ENCODE measurements at regions not wholly inside any gene's neighbourhood (a gene's known extent, or its start where the extent isn't known, plus 50 kb on each side); places are given as distances from the start of the nearest gene placed in this dataset.

DNA sequence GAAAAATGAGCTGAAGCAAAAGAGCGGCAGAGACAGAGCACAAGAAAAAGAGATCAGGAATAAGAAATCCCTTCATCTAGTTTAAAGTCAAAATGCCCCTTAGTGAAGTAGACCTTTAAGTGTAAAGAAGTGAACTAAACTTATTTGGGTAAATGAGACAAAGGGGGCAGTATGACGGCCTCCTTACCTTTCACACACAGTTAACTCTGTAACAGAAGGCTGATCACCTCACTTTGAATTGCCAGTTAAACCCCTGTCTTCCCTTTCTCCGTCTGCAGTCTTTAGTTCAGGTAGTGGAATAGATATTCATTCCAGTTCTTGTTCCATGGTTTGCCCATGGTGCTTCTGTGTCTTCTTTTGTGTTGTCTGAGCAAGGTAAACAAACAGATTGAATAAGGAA lies 1029.8 kb downstream of the DIAPH3 start:
- no peaks in the 10 kb centered on the region for H3K9me3 ChIP-seq
- no peak overlapping the region for H3K4me3 ChIP-seq
- H3K27ac ChIP-seq = no peak overlapping the region
- no peaks in the 10 kb centered on the region for H3K4me1 ChIP-seq
- no peak for ATAC-seq (ENCODE audit: low FRiP score in 2 of 2)
- no peak for TF ChIP-seq POLR2A (IDR thresholded peaks at IDR 0.05)
- no peak for TF ChIP-seq POLR2AphosphoS5 (IDR thresholded peaks at IDR 0.05)
- no peaks in the 10 kb centered on the region for H3K27me3 ChIP-seq
- no peak for DNase-seq
- H3K36me3 ChIP-seq = no peaks in the 10 kb centered on the region
- 84 to 88% methylated on average over 3 of the region's 3 CpGs for WGBS, 2 donors

DNA sequence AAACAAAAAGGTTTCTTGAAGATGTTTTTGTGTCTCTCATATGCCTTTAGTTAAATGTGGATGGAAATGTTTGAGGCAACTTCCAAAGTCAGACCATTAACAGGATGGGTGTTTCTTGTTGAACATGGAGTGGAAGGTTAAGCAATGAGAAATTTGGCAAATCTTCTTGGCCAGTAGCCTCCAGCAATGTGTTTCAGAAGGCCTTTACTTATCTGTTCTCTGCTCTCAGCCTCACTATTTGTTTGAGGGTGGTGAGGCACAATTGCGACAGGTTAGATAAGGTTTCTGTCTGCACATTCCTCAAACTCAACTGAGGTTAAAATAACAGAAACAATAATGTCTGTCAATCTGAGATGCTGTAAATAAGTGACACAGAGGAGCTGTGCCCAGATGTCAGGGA lies 1019.0 kb downstream of the DIAPH3 start:
- no peak for DNase-seq
- TF ChIP-seq POLR2AphosphoS5 (IDR thresholded peaks at IDR 0.05) (no peak), EP300 (IDR thresholded peaks at IDR 0.05) (no peak), POLR2A (IDR thresholded peaks at IDR 0.05) (no peak)
- TF ChIP-seq, protein P1, sequence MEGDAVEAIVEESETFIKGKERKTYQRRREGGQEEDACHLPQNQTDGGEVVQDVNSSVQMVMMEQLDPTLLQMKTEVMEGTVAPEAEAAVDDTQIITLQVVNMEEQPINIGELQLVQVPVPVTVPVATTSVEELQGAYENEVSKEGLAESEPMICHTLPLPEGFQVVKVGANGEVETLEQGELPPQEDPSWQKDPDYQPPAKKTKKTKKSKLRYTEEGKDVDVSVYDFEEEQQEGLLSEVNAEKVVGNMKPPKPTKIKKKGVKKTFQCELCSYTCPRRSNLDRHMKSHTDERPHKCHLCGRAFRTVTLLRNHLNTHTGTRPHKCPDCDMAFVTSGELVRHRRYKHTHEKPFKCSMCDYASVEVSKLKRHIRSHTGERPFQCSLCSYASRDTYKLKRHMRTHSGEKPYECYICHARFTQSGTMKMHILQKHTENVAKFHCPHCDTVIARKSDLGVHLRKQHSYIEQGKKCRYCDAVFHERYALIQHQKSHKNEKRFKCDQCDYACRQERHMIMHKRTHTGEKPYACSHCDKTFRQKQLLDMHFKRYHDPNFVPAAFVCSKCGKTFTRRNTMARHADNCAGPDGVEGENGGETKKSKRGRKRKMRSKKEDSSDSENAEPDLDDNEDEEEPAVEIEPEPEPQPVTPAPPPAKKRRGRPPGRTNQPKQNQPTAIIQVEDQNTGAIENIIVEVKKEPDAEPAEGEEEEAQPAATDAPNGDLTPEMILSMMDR (IDR thresholded peaks at IDR 0.05) = no peak
- 62 to 79% methylated on average over 1 of the region's 1 CpG for WGBS, 2 donors
- ATAC-seq (ENCODE audit: low FRiP score in 2 of 2) = peak in 1 of 2 donors; percentile 29
- H3K4me3 ChIP-seq = no peak overlapping the region
- no peaks in the 10 kb centered on the region for H3K4me1 ChIP-seq
- H3K27ac ChIP-seq = no peak overlapping the region
- H3K36me3 ChIP-seq = no peaks in the 10 kb centered on the region
- no peaks in the 10 kb centered on the region for H3K9me3 ChIP-seq
- no peaks in the 10 kb centered on the region for H3K27me3 ChIP-seq

DNA sequence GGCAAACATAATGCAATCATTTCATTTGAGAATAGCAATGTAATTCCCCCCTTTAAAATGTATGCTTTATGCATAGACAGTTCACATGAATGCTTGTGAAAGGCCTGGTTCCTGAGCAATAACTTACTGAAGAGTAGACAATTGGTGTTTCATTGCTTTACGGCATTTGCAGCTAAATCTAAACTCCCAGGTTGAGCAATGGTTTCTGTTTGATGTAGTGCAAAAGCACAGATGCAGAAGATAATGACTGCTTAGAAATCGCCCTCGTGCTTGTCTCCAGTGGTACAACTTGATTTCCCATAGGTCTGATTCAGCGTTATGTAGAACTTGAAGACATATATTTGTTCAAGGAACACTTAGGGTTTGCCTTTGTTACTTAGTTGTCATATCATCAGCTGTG lies 1018.3 kb downstream of the DIAPH3 start:
- Histone ChIP-seq H3K27ac (no peak overlapping the region), H3K36me3 (no peaks in the 10 kb centered on the region), H3K4me3 (no peak overlapping the region), H3K4me1 (no peaks in the 10 kb centered on the region), H3K9me3 (no peaks in the 10 kb centered on the region), H3K27me3 (no peaks in the 10 kb centered on the region)
- ATAC-seq (ENCODE audit: low FRiP score in 2 of 2) = no peak
- no peak for TF ChIP-seq POLR2AphosphoS5 (IDR thresholded peaks at IDR 0.05)
- WGBS, 2 donors = 79 to 89% methylated on average over 4 of the region's 4 CpGs
- no peak for DNase-seq

DNA sequence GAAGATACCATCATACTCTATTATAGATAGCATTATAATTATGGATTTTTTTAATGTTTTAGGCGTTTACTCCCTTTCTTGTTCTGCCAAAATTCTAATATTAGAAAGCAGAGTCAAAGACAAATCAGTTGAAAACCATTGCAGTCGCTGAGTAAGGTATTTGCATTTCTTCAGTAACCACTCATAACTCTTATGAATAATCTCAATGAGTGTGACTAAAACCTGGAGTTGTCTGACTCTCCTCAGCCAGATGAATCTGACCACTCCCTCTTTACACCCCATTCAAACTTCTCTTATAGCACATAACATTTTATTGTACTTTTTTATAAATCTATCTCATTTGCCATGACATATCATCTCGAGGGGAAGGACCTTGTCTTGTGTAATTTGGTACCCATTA lies 1006.5 kb downstream of the DIAPH3 start:
- TF ChIP-seq, protein P1 (IDR thresholded peaks at IDR 0.05) = no peak
- TF ChIP-seq POLR2AphosphoS5 (IDR thresholded peaks at IDR 0.05) (no peak), POLR2A (IDR thresholded peaks at IDR 0.05) (no peak), EP300 (IDR thresholded peaks at IDR 0.05) (no peak)
- Histone ChIP-seq H3K9me3 (no peaks in the 10 kb centered on the region), H3K27me3 (no peaks in the 10 kb centered on the region), H3K4me1 (no peaks in the 10 kb centered on the region), H3K36me3 (no peaks in the 10 kb centered on the region), H3K4me3 (no peak overlapping the region), H3K27ac (no peak overlapping the region)
- no peak for ATAC-seq (ENCODE audit: low FRiP score in 2 of 2)
- no peak for DNase-seq
- WGBS, 2 donors = 70 to 71% methylated on average over 3 of the region's 3 CpGs

DNA sequence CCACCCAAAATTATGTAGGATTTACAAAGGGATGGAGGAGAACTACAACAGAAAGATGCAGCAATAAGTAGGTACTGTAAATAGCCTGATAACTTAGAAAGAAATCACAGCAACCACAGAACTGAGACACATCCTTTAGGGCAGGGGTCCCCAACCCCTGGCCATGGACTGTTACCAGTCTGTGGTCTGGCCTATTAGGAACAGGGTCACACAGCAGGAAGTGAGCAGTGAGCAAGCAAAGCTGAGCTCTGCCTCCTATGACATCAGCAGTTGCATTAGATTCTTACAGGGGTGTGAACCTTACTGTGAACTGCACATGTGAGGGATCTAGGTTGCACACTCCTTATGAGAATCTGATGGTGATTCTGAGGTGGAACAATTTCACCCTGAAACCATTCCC lies 997.6 kb downstream of the DIAPH3 start:
- H3K4me3 ChIP-seq = no peak overlapping the region
- H3K27me3 ChIP-seq = no peaks in the 10 kb centered on the region
- no peaks in the 10 kb centered on the region for H3K9me3 ChIP-seq
- H3K36me3 ChIP-seq = no peaks in the 10 kb centered on the region
- TF ChIP-seq, protein P1 (IDR thresholded peaks at IDR 0.05) = no peak
- TF ChIP-seq EP300 (IDR thresholded peaks at IDR 0.05) (no peak), POLR2AphosphoS5 (IDR thresholded peaks at IDR 0.05) (no peak), POLR2A (IDR thresholded peaks at IDR 0.05) (no peak)
- DNase-seq (no peak), ATAC-seq (ENCODE audit: low FRiP score in 2 of 2) (no peak)
- no peaks in the 10 kb centered on the region for H3K4me1 ChIP-seq
- no peak overlapping the region for H3K27ac ChIP-seq

DNA sequence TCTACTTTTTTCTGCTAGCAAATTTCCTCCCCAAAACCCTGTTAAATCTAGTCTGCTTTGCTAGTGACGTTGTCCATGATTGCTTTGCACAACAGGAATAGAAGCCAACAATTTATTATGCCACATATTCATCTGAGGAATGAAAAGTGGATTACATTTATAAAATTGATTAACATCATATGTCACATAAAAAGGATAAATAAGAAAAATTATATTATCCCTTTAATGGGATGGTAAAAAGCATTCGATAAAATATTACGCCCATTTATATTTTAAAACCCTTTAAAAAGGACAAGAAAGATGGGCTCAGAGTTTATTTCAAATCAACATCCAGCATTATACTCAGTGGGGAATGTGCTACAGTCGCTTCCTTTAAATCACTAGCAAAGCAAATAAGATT lies 991.7 kb downstream of the DIAPH3 start:
- H3K4me3 ChIP-seq = no peak overlapping the region
- no peaks in the 10 kb centered on the region for H3K27me3 ChIP-seq
- H3K4me1 ChIP-seq = no peaks in the 10 kb centered on the region
- no peaks in the 10 kb centered on the region for H3K9me3 ChIP-seq
- TF ChIP-seq POLR2A (IDR thresholded peaks at IDR 0.05) (no peak), EP300 (IDR thresholded peaks at IDR 0.05) (no peak), POLR2AphosphoS5 (IDR thresholded peaks at IDR 0.05) (no peak)
- TF ChIP-seq, protein P1 (IDR thresholded peaks at IDR 0.05) = no peak
- 65 to 78% methylated on average over 4 of the region's 4 CpGs for WGBS, 2 donors
- no peak overlapping the region for H3K27ac ChIP-seq
- no peak for ATAC-seq (ENCODE audit: low FRiP score in 2 of 2)
- no peak for DNase-seq
- no peaks in the 10 kb centered on the region for H3K36me3 ChIP-seq

All from upper lobe of left lung (tissue), 6 donors.